ENCODE measurements at regions not wholly inside any gene's neighbourhood (a gene's known extent, or its start where the extent isn't known, plus 50 kb on each side); places are given as distances from the start of the nearest gene placed in this dataset.

- TF ChIP-seq CTCF (IDR thresholded peaks at IDR 0.05) (no peak), EP300 (IDR thresholded peaks at IDR 0.05) (no peak), POLR2AphosphoS5 (IDR thresholded peaks at IDR 0.05) (no peak), POLR2A (IDR thresholded peaks at IDR 0.05) (no peak)
Measured at GRCh38 chr2:401019-401679, 113.3 kb upstream of the ALKAL2 start.

All from sigmoid colon (tissue), 4 donors.